Liver (tissue), 3 donors: ENCODE measurements at regions not wholly inside any gene's neighbourhood (a gene's known extent, or its start where the extent isn't known, plus 50 kb on each side); places are given as distances from the start of the nearest gene placed in this dataset.
A peak's percentile ranks its signal among the peaks of the same experiment; 100 is the strongest.

Experiments used
- ATF3 ChIP-seq: IDR thresholded peaks from 2 replicates; pipeline ENCODE4 v1.6.1; 2016; ENCODE audit warnings: antibody characterized with exemption
- CTCF ChIP-seq: fragments of 150-350 bp; IDR thresholded peaks from 2 replicates; pipeline ENCODE4 v1.5.1; 2017; ENCODE audit warnings: improper control_type of control experiment, low read depth, low read length; ENCODE audit not compliant: missing input control
- EGR1 ChIP-seq, 2 donors: IDR thresholded peaks; 2 replicates each; pipeline ENCODE4 v1.6.1; 2016 to 2018; ENCODE audit warnings: antibody characterized with exemption in 2 of 2, low read depth in 2 of 2
- FOXA1 ChIP-seq: IDR thresholded peaks from 2 replicates; pipeline ENCODE4 v1.6.1; 2016; ENCODE audit warnings: antibody characterized with exemption
- GABPA ChIP-seq, 2 donors: IDR thresholded peaks in 1 of 2; conservative IDR thresholded peaks in 1 of 2; 2 replicates each; pipeline ENCODE4 v1.6.1; 2016; ENCODE audit warnings: antibody characterized with exemption in 2 of 2, mild to moderate bottlenecking in 1 of 2, moderate library complexity in 1 of 2
- MAX ChIP-seq: IDR thresholded peaks from 2 replicates; pipeline ENCODE4 v1.6.1; 2016; ENCODE audit warnings: antibody characterized with exemption
- RAD21 ChIP-seq, 2 donors: IDR thresholded peaks; 2 replicates each; pipeline ENCODE4 v1.6.1; 2016; ENCODE audit warnings: antibody characterized with exemption in 2 of 2, mild to moderate bottlenecking in 2 of 2
- REST ChIP-seq: IDR thresholded peaks from 2 replicates; pipeline ENCODE4 v1.6.1; 2016; ENCODE audit warnings: antibody characterized with exemption, mild to moderate bottlenecking
- RXRA ChIP-seq, 2 donors: IDR thresholded peaks; 2 replicates each; pipeline ENCODE4 v1.6.1; 2017 to 2018; ENCODE audit warnings: antibody characterized with exemption in 2 of 2, mild to moderate bottlenecking in 1 of 2
- SP1 ChIP-seq: IDR thresholded peaks from 2 replicates; pipeline ENCODE4 v1.6.1; 2018; ENCODE audit warnings: antibody characterized with exemption, mild to moderate bottlenecking
- TAF1 ChIP-seq: conservative IDR thresholded peaks from 2 replicates; pipeline ENCODE4 v1.6.1; 2016; ENCODE audit warnings: antibody characterized with exemption, mild to moderate bottlenecking
- YY1 ChIP-seq: IDR thresholded peaks from 2 replicates; pipeline ENCODE4 v1.6.1; 2016; ENCODE audit warnings: antibody characterized with exemption, mild to moderate bottlenecking
- ZBTB33 ChIP-seq: IDR thresholded peaks from 2 replicates; pipeline ENCODE4 v1.6.1; 2016; ENCODE audit warnings: antibody characterized with exemption
- donor health status: healthy.
- donor health status: healthy.

- TF ChIP-seq YY1 (no peak), CTCF (peak; percentile 60), ATF3 (no peak), RAD21 (IDR thresholded peaks at IDR 0.05) (peak; percentile 70 to 77), GABPA (IDR thresholded peaks at IDR 0.05 in 1 of 2, conservative IDR thresholded peaks at IDR 0.05 in 1 of 2) (no peak), EGR1 (IDR thresholded peaks at IDR 0.05; ENCODE audit: low read depth in 2 of 2) (no peak), SP1 (no peak), RXRA (IDR thresholded peaks at IDR 0.05) (no peak), REST (no peak), TAF1 (no peak), ZBTB33 (no peak), MAX (no peak), FOXA1 (no peak)
Observed at GRCh38 chr10:57338823-57339558, 928.7 kb downstream of the IPMK start.
